HepG2 (cell line): ENCODE measurements at regions not wholly inside any gene's neighbourhood (a gene's known extent, or its start where the extent isn't known, plus 50 kb on each side); places are given as distances from the start of the nearest gene placed in this dataset.
"Not testable (repeated sequence)": the region's sequence is repeated elsewhere in the genome, so short reads cannot be mapped to it uniquely, and the experiment has no call there.

Source experiments
- HDAC6 ChIP-seq: fragments of 200-600 bp; sonication (generic); IDR thresholded peaks from 2 replicates; pipeline ENCODE4 v1.7.0; 2017; ENCODE audit warnings: mild to moderate bottlenecking, antibody characterized with exemption, low read length, low read depth
- KLF16 ChIP-seq, 2 experiments: sonication (generic) in 1 of 2; formaldehyde crosslinking in 1 of 2; IDR thresholded peaks; 2 replicates each; pipeline versions ENCODE4 v1.6.1 to v1.8.0; 2016 to 2023; ENCODE audit warnings: missing genetic modification reagents in 2 of 2, missing compliant biosample characterization in 1 of 2
- RFX3 ChIP-seq: IDR thresholded peaks from 2 replicates; pipeline ENCODE4 v1.6.1; 2016; ENCODE audit warnings: missing biosample characterization, missing genetic modification reagents
- SRSF9 ChIP-seq: fragments of 200-400 bp; formaldehyde crosslinking; IDR thresholded peaks from 2 replicates; pipeline ENCODE4 v1.6.1; 2018; ENCODE audit warnings: borderline replicate concordance, mild to moderate bottlenecking, low read depth, low read length; ENCODE audit not compliant: insufficient read depth, poor library complexity, severe bottlenecking
- ZNF12 ChIP-seq: sonication (generic); formaldehyde crosslinking; IDR thresholded peaks from 2 replicates; pipeline ENCODE4 v1.5.0; 2020; ENCODE audit warnings: missing genetic modification reagents
- ZZZ3 ChIP-seq: sonication (generic); formaldehyde crosslinking; IDR thresholded peaks from 2 replicates; pipeline ENCODE4 v1.4.0; 2020; ENCODE audit warnings: missing genetic modification reagents, mild to moderate bottlenecking, borderline replicate concordance
- TF ChIP-seq, protein P1 (sequence below): sonication (generic); formaldehyde crosslinking; IDR thresholded peaks from 2 replicates; pipeline ENCODE4 v1.5.0; 2020; ENCODE audit warnings: mild to moderate bottlenecking, missing genetic modification reagents, moderate library complexity
- TF ChIP-seq, protein P2 (sequence below): sonication (generic); formaldehyde crosslinking; IDR thresholded peaks from 2 replicates; pipeline ENCODE4 v1.4.0; 2020; ENCODE audit warnings: missing genetic modification reagents, borderline replicate concordance
- TF ChIP-seq, protein P3 (sequence below): sonication (generic); formaldehyde crosslinking; IDR thresholded peaks from 2 replicates; pipeline ENCODE4 v1.5.1; 2020; ENCODE audit warnings: missing genetic modification reagents, mild to moderate bottlenecking, borderline replicate concordance
- TF ChIP-seq, protein P4 (sequence below): sonication (generic); formaldehyde crosslinking; IDR thresholded peaks from 2 replicates; pipeline ENCODE4 v1.4.0; 2020; ENCODE audit warnings: low read depth, missing genetic modification reagents
- TF ChIP-seq, protein P5 (sequence below): sonication (generic); formaldehyde crosslinking; IDR thresholded peaks from 2 replicates; pipeline ENCODE4 v1.5.0; 2020; ENCODE audit warnings: mild to moderate bottlenecking, missing genetic modification reagents, borderline replicate concordance

DNA sequence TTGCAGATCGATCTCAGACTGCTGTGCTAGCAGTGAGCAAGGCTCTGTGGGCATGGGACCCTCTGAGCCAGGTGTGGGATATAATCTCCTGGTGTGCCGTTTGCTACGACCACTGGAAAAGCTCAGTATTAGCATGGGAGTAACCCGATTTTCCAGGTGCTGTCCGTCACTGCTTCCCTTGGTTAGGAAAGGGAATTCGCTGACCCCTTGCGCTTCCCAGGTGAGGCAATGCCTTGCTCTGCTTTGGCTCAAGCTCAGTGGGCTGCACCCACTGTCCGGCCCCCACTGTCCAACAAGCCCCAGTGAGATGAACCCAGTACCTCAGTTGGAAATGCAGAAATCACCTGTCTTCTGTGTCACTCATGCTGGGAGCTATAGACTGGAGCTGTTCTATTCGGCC is 155.1 kb upstream of the RXFP2 start:
- not testable (repeated sequence) for TF ChIP-seq KLF16 (CRISPR knock-in tag; IDR thresholded peaks at IDR 0.05); SRSF9; ZZZ3 (CRISPR knock-in tag); HDAC6; ZNF12 (CRISPR knock-in tag); RFX3
- TF ChIP-seq, protein P1, sequence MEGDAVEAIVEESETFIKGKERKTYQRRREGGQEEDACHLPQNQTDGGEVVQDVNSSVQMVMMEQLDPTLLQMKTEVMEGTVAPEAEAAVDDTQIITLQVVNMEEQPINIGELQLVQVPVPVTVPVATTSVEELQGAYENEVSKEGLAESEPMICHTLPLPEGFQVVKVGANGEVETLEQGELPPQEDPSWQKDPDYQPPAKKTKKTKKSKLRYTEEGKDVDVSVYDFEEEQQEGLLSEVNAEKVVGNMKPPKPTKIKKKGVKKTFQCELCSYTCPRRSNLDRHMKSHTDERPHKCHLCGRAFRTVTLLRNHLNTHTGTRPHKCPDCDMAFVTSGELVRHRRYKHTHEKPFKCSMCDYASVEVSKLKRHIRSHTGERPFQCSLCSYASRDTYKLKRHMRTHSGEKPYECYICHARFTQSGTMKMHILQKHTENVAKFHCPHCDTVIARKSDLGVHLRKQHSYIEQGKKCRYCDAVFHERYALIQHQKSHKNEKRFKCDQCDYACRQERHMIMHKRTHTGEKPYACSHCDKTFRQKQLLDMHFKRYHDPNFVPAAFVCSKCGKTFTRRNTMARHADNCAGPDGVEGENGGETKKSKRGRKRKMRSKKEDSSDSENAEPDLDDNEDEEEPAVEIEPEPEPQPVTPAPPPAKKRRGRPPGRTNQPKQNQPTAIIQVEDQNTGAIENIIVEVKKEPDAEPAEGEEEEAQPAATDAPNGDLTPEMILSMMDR (CRISPR knock-in tag), result not testable (repeated sequence)
- TF ChIP-seq, protein P2, sequence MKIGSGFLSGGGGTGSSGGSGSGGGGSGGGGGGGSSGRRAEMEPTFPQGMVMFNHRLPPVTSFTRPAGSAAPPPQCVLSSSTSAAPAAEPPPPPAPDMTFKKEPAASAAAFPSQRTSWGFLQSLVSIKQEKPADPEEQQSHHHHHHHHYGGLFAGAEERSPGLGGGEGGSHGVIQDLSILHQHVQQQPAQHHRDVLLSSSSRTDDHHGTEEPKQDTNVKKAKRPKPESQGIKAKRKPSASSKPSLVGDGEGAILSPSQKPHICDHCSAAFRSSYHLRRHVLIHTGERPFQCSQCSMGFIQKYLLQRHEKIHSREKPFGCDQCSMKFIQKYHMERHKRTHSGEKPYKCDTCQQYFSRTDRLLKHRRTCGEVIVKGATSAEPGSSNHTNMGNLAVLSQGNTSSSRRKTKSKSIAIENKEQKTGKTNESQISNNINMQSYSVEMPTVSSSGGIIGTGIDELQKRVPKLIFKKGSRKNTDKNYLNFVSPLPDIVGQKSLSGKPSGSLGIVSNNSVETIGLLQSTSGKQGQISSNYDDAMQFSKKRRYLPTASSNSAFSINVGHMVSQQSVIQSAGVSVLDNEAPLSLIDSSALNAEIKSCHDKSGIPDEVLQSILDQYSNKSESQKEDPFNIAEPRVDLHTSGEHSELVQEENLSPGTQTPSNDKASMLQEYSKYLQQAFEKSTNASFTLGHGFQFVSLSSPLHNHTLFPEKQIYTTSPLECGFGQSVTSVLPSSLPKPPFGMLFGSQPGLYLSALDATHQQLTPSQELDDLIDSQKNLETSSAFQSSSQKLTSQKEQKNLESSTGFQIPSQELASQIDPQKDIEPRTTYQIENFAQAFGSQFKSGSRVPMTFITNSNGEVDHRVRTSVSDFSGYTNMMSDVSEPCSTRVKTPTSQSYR (CRISPR knock-in tag), result not testable (repeated sequence)
- TF ChIP-seq, protein P3, sequence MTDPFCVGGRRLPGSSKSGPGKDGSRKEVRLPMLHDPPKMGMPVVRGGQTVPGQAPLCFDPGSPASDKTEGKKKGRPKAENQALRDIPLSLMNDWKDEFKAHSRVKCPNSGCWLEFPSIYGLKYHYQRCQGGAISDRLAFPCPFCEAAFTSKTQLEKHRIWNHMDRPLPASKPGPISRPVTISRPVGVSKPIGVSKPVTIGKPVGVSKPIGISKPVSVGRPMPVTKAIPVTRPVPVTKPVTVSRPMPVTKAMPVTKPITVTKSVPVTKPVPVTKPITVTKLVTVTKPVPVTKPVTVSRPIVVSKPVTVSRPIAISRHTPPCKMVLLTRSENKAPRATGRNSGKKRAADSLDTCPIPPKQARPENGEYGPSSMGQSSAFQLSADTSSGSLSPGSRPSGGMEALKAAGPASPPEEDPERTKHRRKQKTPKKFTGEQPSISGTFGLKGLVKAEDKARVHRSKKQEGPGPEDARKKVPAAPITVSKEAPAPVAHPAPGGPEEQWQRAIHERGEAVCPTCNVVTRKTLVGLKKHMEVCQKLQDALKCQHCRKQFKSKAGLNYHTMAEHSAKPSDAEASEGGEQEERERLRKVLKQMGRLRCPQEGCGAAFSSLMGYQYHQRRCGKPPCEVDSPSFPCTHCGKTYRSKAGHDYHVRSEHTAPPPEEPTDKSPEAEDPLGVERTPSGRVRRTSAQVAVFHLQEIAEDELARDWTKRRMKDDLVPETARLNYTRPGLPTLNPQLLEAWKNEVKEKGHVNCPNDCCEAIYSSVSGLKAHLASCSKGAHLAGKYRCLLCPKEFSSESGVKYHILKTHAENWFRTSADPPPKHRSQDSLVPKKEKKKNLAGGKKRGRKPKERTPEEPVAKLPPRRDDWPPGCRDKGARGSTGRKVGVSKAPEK (CRISPR knock-in tag), result not testable (repeated sequence)
- TF ChIP-seq, protein P4, sequence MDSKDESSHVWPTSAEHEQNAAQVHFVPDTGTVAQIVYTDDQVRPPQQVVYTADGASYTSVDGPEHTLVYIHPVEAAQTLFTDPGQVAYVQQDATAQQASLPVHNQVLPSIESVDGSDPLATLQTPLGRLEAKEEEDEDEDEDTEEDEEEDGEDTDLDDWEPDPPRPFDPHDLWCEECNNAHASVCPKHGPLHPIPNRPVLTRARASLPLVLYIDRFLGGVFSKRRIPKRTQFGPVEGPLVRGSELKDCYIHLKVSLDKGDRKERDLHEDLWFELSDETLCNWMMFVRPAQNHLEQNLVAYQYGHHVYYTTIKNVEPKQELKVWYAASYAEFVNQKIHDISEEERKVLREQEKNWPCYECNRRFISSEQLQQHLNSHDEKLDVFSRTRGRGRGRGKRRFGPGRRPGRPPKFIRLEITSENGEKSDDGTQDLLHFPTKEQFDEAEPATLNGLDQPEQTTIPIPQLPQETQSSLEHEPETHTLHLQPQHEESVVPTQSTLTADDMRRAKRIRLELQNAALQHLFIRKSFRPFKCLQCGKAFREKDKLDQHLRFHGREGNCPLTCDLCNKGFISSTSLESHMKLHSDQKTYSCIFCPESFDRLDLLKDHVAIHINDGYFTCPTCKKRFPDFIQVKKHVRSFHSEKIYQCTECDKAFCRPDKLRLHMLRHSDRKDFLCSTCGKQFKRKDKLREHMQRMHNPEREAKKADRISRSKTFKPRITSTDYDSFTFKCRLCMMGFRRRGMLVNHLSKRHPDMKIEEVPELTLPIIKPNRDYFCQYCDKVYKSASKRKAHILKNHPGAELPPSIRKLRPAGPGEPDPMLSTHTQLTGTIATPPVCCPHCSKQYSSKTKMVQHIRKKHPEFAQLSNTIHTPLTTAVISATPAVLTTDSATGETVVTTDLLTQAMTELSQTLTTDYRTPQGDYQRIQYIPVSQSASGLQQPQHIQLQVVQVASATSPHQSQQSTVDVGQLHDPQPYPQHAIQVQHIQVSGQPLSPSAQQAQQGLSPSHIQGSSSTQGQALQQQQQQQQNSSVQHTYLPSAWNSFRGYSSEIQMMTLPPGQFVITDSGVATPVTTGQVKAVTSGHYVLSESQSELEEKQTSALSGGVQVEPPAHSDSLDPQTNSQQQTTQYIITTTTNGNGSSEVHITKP (CRISPR knock-in tag), result not testable (repeated sequence)
- TF ChIP-seq, protein P5, sequence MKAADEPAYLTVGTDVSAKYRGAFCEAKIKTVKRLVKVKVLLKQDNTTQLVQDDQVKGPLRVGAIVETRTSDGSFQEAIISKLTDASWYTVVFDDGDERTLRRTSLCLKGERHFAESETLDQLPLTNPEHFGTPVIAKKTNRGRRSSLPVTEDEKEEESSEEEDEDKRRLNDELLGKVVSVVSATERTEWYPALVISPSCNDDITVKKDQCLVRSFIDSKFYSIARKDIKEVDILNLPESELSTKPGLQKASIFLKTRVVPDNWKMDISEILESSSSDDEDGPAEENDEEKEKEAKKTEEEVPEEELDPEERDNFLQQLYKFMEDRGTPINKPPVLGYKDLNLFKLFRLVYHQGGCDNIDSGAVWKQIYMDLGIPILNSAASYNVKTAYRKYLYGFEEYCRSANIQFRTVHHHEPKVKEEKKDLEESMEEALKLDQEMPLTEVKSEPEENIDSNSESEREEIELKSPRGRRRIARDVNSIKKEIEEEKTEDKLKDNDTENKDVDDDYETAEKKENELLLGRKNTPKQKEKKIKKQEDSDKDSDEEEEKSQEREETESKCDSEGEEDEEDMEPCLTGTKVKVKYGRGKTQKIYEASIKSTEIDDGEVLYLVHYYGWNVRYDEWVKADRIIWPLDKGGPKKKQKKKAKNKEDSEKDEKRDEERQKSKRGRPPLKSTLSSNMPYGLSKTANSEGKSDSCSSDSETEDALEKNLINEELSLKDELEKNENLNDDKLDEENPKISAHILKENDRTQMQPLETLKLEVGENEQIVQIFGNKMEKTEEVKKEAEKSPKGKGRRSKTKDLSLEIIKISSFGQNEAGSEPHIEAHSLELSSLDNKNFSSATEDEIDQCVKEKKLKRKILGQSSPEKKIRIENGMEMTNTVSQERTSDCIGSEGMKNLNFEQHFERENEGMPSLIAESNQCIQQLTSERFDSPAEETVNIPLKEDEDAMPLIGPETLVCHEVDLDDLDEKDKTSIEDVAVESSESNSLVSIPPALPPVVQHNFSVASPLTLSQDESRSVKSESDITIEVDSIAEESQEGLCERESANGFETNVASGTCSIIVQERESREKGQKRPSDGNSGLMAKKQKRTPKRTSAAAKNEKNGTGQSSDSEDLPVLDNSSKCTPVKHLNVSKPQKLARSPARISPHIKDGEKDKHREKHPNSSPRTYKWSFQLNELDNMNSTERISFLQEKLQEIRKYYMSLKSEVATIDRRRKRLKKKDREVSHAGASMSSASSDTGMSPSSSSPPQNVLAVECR (CRISPR knock-in tag), result not testable (repeated sequence)
